ENCODE measurements at regions not wholly inside any gene's neighbourhood (a gene's known extent, or its start where the extent isn't known, plus 50 kb on each side); places are given as distances from the start of the nearest gene placed in this dataset.

DNA sequence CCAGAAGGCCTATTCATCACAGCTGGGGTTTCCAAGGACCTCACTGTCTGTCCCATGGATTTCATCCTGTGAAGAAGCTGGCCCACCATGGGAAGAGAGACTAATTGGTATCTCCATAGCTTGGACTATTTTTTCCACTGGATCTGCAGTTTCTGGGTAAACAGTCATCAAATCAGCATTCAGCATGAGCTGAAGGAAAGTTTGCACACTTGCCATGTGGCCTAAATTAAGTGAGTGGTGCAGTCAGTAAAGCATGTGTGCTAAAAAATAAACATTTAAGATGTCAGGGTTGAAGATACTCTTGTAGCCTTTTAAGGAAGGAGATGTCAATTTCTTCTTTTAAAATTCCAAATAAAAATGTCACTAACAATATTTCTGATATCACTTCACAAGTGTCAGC is 381.1 kb upstream of the ZMIZ1 start:
- TF ChIP-seq FOXK2 (IDR thresholded peaks at IDR 0.05) (no peak), SUZ12 (IDR thresholded peaks at IDR 0.05) (no peak), BHLHE40 (IDR thresholded peaks at IDR 0.05; ENCODE audit: borderline replicate concordance) (no peak), FOXA1 (IDR thresholded peaks at IDR 0.05) (no peak), ZNF384 (IDR thresholded peaks at IDR 0.05) (no peak), TARDBP (IDR thresholded peaks at IDR 0.05) (no peak), FOXM1 (IDR thresholded peaks at IDR 0.05; ENCODE audit: borderline replicate concordance) (no peak), ARNT (IDR thresholded peaks at IDR 0.05) (no peak)
- TF ChIP-seq, protein P1, sequence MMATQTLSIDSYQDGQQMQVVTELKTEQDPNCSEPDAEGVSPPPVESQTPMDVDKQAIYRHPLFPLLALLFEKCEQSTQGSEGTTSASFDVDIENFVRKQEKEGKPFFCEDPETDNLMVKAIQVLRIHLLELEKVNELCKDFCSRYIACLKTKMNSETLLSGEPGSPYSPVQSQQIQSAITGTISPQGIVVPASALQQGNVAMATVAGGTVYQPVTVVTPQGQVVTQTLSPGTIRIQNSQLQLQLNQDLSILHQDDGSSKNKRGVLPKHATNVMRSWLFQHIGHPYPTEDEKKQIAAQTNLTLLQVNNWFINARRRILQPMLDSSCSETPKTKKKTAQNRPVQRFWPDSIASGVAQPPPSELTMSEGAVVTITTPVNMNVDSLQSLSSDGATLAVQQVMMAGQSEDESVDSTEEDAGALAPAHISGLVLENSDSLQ (IDR thresholded peaks at IDR 0.05), result no peak

Measured in HEK293T (cell line).